GM11168 (cell line): ENCODE measurements at regions not wholly inside any gene's neighbourhood (a gene's known extent, or its start where the extent isn't known, plus 50 kb on each side); places are given as distances from the start of the nearest gene placed in this dataset.

Experiments
- in situ Hi-C: fragments of 300-500 bp; cut with MboI; formaldehyde crosslinking; loops from one replicate; pipeline ENCODE4 v1.12.0; 2022; ENCODE audit warnings: low sequenced_read_pairs; ENCODE audit not compliant: unreplicated experiment

- in situ Hi-C loops: no loop called here
Measured at GRCh38 chr22:27541836-27542235, 259.7 kb downstream of the MN1 start.

- in situ Hi-C loops: no loop called here
Measured at GRCh38 chr22:27542602-27543001, 259.0 kb downstream of the MN1 start.

GRCh38 chr22:27543460-27543859 lies 258.1 kb downstream of the MN1 start:
- in situ Hi-C loops: no loop called here

- in situ Hi-C loops: no loop called here
Measured at GRCh38 chr22:27545085-27545484, 256.5 kb downstream of the MN1 start.

- in situ Hi-C loops: no loop called here
Measured at GRCh38 chr22:27546157-27546935, 255.2 kb downstream of the MN1 start.

GRCh38 chr22:27551402-27551801 lies 250.2 kb downstream of the MN1 start:
- in situ Hi-C loops: no loop called here

- in situ Hi-C loops: no loop called here
Measured at GRCh38 chr22:27552176-27552575, 249.4 kb downstream of the MN1 start.

- in situ Hi-C loops: no loop called here
Measured at GRCh38 chr22:27552863-27553262, 248.7 kb downstream of the MN1 start.

- in situ Hi-C loops: no loop called here
Measured at GRCh38 chr22:27554106-27554811, 247.3 kb downstream of the MN1 start.

GRCh38 chr22:27554841-27555456 lies 246.6 kb downstream of the MN1 start:
- in situ Hi-C loops: no loop called here

GRCh38 chr22:27556371-27556770 lies 245.2 kb downstream of the MN1 start:
- in situ Hi-C loops: no loop called here

GRCh38 chr22:27557286-27558008 lies 244.1 kb downstream of the MN1 start:
- in situ Hi-C loops: no loop called here

GRCh38 chr22:27558658-27559371 lies 242.7 kb downstream of the MN1 start:
- in situ Hi-C loops: no loop called here

- in situ Hi-C loops: no loop called here
Measured at GRCh38 chr22:27560781-27561180, 240.8 kb downstream of the MN1 start.

- in situ Hi-C loops: no loop called here
Measured at GRCh38 chr22:27561286-27561904, 240.2 kb downstream of the MN1 start.

GRCh38 chr22:27564806-27565205 lies 236.8 kb downstream of the MN1 start:
- in situ Hi-C loops: no loop called here

- in situ Hi-C loops: no loop called here
Measured at GRCh38 chr22:27566602-27567001, 235.0 kb downstream of the MN1 start.

GRCh38 chr22:27568265-27568664 lies 233.3 kb downstream of the MN1 start:
- in situ Hi-C loops: no loop called here

GRCh38 chr22:27571463-27572277 lies 229.9 kb downstream of the MN1 start:
- in situ Hi-C loops: no loop called here
